NCI-H1694 treated with DMSO at 0.1 percent for 48 hours (cell line): ENCODE measurements at regions not wholly inside any gene's neighbourhood (a gene's known extent, or its start where the extent isn't known, plus 50 kb on each side); places are given as distances from the start of the nearest gene placed in this dataset.

ENCODE experiments used
- DNase-seq: peaks from one replicate; lab custom pipeline; 2025; lab: John Stamatoyannopoulos, UW

DNA sequence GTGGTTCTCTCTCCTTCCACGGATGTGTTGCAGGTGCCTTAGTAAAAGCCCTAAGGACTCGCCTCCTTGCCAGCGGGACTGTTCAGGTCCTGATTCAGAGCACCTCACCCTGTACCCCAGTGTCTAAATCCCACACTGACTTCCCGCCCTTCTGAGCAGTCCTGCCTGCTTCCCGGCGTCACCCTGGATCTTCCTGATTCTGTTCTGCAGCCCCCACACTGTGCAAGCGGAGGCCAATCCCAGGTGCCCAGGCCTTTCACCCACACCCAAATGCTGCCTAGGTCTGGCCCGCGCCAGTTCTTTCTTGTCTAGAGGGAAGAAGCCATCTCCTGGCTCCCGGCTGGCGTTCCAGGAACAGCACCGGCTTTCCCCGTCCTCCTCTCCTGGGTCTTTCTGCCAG lies 95.9 kb upstream of the GALNT2 start:
- no peak for DNase-seq

DNA sequence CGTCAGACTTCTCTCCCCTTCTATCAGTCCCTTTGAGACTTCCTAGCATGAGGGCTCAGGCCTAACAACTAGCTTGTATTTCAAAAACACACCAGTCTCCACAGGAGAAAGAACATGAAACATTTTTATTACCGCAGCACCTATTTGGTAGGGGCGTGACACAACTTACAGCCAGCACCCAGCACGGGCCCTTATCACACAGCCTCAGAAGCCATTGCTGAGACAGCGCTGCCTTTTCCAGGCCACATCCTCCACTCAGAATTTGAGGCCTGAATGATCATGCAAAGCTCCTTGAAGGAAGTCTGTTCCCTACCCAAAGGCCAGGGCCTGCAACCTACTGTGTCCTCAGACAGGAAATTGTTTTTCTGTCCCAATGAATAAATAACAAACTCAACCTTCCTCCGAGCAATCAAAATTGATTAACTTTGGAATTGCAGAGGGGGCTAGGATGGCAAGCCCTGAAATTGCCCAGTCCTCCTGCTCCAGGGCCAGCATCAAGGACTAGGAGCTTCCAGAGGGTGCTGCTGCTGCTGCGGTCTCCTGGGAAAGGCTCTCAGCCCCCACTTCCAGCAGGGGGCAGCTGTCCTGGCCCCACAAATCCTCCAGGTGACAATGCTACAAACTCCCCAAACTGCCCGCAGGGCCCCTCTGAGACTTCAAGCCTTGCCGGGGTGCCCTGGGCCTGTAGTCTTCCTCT lies 94.3 kb upstream of the GALNT2 start:
- no peak for DNase-seq

DNA sequence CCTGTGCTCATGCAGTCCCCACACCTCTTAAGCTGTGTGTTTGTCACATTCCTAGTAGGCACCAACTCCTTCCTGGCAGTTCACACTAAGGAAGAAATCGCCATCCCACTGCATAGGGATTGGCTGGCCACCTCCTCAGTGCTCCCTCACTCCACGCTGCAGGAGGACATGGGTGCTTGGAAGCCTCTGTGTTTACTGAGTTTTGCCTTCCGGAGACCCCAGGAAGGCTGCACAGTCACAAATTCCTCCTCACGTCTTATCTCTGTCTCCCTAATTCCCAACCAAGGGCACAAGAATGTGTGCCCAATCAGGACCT lies 93.8 kb upstream of the GALNT2 start:
- DNase-seq: no peak

DNA sequence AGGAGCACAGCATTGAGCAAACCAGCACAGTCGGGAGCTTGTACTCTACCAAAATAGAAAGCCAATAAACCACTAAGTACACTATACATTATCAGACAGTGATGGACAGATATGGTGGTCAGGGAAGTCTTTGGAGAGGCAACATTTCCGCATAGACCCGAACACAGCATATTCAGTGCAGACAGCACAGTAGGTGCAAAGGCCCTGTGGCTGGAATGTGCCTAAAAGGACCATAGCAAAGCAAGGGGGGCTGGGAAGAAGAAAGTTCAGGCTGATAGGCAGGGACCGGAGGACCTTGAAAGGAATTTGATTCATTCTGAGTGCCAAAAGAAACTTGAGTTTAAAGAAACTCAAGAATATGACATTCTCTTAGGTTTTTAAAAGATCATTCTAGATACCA lies 92.0 kb upstream of the GALNT2 start:
- no peak for DNase-seq

DNA sequence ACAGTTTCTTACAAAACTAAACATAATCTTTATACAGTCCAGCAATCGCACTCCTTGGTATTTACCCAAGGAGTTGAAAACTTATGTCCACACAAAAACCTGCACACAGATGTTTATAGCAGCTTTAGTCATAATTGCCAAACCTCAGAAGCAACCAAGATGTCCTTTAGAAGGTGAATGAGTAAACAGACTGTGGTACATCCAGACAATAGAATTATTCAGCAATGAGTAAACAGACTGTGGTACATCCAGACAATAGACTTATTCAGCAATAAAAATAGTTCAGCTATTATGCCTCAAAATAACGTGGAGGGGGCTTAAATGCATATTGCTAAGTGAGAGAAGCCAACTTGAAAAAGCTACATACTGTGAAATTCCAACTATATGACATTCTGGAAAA lies 87.0 kb upstream of the GALNT2 start:
- no peak for DNase-seq

DNA sequence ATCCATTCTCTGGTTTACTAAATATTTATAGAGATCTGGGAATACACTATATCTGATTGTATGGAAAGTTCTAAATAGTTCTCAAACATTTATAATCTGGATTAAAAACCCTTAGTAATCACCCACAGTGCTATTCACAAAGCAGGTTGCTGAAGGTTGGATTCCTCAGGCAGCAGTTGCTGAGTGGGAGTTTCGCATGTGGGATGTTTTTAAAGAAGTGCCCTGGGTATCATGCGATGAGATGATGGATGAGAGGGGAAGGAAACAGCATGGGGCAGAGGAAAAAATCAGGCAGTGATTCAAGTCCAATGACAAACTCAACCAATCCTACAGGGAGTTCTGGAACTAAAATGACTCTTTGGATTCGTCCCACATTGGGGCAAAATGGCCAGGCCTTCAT lies 85.3 kb upstream of the GALNT2 start:
- DNase-seq: no peak

DNA sequence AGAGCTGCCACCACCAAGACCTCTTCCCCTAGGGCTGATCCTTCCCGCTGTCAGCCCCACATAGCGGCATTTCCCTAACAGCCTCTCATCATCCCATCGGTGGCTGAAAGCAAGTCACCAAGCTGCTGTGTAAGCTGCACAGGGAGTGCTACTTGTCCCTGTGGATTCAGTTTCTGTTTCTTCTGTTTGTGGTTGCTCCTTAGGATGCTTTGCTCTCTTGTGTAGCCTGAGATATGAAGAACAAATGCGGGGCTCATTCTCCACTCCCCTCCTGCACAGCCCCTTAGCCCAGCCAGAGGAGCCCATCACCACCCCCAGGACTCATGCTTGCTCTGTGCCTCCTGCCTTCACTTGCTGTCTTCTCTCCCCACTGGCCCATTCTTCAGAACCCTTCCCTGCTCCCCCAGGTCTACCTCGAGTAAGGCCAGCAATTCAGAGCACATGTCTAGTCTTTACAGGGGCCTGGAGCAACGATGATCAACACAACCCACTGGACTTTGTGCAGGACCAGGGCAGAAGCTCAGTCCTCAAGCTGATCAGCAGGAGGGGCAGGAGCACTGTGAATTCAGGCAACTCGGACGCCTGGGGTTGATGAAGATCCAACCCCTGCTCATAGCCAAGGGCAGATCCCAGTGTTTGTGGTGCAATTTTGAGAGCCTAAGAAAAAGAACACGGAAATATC lies 82.6 kb upstream of the GALNT2 start:
- no peak for DNase-seq

DNA sequence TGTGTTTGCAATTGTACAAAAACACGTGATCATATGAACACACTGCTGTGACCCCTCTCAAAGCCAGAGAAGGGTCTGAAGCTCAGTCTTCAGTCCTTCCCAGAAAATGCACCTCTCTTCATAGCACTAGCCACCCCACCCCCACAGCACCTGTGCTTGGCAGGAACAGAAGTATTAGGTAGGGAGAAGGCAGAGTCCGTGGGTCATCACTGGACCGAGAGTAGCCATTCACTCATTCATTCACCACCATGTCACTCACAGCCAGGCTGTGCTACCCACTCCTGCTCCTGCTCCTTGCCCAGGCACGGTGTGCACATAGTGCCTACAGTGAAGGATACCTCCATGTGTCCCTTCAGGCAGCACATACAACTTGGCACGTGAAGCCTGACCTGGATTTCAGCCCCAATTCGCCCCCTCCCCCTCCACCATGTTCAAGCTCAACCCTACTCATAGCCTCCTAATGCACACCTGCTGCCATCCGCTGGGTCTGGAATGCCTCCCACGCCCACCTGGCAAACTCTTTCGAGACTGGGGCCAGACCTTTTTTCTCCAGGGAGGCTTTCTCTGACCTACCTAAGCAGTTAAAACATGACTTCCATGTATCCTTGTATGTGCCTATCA lies 81.9 kb upstream of the GALNT2 start:
- no peak for DNase-seq

DNA sequence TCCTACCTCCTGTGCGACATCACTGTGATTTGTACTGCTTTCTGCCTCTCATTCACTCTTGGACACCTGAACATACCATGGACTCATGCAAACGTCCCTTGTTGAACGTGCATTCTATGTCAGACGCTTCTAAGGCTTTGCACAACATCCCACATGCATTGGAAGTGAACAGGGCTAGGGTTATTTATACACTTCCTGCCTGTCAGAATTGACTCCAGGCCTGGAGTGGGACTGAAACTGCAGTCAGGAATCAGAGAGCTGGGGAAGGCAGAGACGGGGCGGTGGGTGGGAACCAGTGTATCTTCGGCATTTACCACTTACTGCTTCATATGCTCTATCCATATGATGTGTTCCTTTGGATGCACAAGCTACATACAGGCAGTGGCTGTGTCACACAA lies 81.4 kb upstream of the GALNT2 start:
- DNase-seq: no peak

DNA sequence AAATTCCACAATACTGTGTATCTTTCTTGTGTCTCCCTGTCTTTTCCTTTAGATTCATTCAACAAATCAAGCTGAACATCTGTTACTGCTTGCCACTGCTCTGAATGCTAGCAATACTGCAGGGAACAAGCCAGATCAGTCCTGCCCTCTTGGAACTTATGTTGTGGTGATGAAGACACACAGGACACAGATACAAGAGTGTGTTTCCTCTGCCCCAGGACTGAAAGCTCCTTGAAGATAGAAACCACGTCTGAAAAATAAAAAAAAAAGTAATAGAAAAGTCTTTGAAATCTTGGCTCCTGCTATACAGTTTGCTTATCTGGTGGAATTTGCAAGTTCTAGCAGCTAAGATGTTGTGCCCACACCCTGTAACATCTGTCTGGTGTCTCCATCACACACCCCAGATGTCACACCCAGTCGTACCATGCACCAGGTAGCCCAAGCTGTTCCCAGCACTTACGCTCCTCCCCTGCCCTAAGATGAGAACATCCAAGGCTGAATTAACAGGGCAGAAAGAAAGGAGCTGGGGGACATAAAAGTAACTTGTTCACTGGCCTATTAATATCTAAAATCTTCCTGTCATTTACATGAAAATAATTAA lies 80.2 kb upstream of the GALNT2 start:
- no peak for DNase-seq

DNA sequence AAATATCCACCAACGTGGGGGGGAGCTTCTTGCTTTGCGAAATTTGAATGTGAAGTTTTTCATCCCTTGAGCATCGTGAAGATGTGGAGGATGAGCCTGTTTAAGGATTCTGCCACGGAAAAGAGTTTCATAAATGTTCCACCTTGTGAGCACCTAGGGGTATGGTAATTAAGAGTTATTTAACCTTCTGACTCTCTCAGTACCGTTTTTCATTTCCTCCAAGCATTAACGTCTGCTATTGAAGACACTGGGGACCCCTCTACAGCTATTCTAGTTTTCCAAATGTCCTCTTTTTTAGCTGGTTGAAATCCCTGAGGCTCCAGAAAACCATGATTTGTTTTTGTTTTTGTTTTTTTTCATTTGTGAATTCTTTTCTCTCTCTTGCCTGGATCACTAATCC lies 79.1 kb upstream of the GALNT2 start:
- no peak for DNase-seq

DNA sequence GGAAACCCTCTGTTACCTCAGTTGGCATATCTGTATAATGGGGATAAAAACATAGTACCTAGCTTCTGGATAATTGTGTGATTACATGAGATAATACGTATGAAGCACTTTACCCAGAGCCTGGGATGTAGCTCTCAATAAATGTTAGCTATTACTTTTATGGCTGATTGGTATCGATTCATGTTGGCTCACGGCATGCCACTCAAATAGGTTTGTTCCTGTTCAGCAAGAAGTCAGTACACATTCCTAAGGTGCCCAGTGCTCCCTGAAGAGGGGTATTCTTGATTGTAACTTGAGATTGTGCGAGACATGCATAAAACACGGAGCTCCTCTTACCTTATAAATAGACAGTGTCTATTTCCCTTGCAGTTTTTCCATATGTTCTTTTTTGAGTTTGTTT lies 78.5 kb upstream of the GALNT2 start:
- DNase-seq: no peak

DNA sequence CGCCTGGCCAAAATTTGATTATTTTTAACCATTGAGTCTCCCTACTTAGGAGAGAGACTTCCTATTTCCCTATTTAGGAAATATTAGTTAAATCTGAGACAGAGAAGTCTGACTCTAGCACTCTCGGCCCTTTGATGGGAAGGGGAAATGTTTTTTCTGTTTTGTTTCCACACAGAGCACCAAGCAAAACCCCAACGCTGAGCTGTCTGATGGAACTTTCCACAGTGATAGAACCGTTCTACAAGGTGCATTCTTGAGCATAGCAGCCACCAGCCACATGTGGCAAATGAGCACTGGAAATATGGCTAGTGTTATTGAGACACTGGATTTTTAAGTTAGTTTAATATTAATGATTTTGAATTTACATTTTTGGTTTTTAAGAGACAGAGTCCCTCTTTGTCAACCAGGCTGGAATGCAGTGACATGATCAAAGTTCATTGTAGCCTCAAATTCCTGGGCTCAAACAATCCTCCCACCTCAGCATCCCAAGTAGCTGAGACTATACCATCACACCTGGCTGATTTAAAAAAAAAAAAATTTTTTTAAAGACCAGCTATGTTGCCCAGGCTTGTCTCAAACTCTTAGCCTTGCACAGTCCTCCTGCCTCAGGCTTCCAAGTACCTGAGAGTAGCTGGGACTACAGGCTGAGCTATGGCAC lies 77.3 kb upstream of the GALNT2 start:
- no peak for DNase-seq

DNA sequence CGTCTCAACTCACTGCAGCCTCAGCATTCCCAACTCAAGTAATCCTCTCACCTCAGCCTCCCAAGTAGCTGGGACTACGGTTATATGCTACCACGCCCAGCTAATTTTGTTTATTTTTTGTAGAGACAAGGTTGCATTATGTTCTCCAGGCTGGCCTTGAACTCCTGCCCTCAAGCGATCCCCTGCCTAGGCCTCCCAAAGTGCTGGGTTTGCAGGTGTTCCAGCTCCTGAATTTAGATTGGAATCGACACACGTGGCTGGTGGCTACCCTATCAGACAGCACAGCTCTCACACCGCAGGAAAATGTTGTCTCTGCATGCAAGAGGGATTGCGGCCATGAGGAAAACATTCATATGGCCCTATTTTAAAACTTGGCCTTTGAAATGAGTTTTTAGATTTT lies 76.7 kb upstream of the GALNT2 start:
- DNase-seq: no peak

DNA sequence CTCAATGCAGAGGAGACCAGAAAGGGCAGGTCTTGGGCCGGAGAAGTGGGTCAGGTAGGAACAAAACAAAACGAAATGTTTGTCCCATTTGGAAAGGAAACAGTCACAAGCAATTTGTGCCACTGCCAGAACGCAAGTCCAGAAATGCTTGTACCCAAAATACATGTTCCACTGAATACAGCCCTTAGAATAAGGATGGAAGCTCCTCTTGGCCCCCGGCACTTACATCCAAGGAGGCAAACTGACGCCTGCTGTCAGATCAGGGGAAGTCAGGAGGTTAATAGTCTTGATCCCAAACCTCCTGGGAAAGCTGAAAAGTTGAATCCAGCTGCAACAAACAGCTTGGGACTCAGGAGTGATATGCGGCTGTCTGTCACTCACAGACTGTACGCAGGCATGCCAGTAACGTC lies 75.9 kb upstream of the GALNT2 start:
- no peak for DNase-seq

DNA sequence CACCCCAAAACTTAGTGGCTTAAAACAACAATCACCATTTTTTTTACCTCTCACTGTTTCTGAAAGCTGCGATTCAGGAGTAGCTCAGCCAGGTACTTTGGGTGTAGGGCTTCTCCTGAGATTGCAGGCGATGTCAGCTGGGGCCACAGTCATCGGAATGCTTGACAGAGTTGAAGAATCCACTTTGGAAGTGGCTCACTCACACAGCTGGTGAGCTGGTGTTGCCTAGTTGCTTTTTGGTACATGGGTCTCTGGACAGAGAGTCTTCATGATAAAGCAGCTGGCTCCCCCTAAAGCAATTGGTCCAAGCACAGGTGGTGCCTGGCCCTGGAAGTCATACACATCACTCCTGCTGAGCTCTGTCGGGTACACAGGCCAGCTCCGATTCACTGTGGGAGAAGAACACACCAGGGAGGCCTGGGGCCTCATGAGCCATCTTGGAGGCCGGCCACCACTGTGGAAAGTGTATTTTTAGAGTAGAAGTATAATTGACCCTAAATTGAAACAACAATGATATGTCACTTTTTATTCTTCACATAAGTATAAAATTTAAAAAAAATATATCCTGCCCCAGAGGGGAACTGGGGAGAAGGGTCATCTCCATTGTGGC lies 75.2 kb upstream of the GALNT2 start:
- DNase-seq: no peak

DNA sequence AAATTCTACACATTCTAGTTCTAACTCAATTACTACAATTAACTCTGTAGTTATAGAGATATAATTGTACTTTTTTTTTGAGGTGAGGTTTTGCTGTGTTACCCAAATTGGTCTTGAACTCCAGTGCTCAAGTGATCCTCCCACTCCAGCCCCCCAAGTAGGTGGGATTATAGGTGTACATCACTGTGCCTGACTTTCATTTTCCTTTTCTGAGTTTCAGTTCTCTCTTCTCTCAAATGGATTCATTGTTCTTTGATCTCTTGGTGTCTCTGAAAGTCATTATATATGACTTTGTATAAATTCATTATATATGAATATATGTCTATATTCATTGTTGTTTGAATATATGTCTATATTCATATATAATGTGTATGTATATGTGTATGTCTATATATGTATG lies 74.0 kb upstream of the GALNT2 start:
- no peak for DNase-seq

DNA sequence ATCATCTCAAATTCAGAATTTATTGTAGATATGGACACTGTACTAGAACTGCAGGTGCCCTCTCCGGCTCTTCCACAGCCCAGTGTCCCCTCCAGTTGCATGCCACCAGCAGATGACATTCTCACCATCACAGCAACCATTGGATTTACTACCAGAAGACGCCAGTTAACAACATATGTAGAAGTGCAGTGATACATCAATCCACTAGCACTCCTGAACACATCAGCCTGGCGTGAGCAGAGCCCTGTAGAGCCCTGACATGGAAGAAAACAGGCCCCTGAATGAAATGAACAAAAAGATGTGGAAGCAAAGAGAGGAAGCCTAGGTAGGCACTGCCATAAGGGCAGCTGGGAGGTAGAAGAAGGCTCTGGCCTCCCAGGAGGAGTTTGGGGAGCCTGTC lies 73.1 kb upstream of the GALNT2 start:
- DNase-seq: no peak

DNA sequence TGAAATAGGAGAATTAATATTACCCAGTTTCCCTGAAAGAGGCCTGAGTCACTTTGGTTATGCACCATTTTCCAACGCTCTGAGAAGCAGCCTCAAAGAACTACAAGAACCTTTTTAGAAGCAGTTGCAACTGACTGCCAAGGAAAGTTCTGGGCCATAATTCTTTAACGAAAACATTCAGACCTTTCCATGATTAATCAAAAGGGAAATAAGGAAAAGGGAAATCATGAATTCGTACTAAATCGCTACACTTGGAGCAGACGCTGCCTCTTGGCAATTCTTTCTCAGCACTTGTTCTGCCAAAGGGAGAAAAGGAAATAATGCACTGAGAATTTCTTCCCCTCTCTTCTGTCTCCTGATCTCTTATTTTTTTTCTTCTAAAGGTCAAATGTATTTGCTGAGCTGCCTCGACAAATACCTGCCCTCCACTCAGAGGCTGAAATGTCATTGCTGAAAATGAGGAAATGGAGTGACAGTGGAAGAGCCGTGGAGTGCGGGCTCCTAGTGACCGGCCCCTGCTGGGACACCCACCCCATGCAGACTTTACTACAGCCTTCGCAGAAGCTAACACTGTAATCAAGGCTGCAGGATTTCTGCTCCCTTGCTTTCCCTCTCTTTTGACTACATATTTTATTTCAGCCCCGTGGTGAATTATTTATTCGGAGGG lies 67.9 kb upstream of the GALNT2 start:
- DNase-seq: no peak

DNA sequence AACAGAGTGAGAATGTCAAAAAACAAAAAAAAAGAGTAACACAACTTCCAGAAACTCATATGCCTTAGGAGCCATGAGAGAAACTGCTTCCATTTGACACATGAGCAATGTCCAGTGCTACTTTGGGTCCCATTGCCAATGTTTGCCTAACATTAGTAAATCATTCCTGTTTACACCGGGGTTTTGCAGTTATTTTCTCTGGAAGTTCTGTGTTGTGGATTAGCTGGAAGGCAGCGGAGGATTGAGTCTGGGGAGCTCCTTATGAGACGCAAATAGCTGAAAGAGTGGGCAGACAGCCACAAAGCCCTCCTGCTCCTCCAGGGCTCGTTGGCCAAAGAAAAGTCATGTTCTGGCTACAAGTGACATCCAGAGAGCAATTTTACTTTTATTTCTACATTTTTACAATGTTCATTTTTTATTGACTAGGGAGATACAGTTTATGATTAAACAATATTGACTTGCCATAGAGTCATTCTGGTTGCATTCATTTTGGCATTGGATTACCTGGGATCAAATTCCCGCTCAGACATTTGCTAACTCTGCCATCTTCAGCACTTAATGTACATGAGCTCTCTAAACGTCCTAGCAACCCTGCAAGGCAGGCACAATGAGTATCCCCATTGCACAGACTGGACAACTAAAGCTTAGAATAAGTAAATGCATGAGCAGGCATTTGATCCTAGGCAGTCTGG lies 66.4 kb upstream of the GALNT2 start:
- DNase-seq: no peak

DNA sequence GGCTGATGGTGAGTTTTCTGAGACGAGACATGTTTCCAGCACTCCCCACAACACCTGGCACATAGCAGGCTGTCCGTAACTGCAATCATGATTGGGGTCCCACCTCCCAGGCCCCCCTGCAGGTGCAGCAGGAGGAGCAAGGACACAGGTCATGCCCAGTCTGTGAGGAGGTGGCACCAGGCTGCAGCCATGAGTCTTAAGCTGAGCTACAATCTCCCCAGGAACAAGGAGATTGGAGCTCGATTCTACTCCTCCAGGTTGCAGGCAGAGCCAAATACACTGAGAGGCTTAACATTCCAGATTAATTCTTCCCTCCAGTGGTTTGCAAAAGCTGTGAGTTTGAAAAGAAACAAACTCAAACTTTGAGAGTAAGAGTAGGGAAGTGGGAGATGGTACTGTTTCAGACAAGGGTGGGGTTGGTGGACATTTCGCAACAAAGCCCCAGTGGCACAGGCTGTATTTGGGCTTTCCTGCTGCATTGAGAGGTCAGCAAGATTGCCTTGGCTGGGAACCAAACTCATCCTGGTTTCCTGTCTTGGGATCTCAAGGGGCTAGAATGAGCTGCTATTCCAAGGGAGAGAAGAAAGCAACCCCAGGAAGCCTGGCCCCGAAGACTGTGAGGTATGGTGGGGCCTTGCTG lies 64.8 kb upstream of the GALNT2 start:
- DNase-seq: no peak
